Mucosa of rectum (tissue), 2 donors: ENCODE measurements at regions not wholly inside any gene's neighbourhood (a gene's known extent, or its start where the extent isn't known, plus 50 kb on each side); places are given as distances from the start of the nearest gene placed in this dataset.
A peak's percentile ranks its signal among the peaks of the same experiment; 100 is the strongest.

ENCODE experiments used
- H3K27ac ChIP-seq, 2 donors: one replicate each; pipeline ENCODE4 v1.7.0; 2013; ENCODE audit warnings: inconsistent platforms in 2 of 2, low read depth in 2 of 2, low read length in 2 of 2
- H3K27me3 ChIP-seq, 2 donors: one replicate each; pipeline ENCODE4 v1.7.0; 2013; ENCODE audit warnings: low read length in 2 of 2; ENCODE audit not compliant: control insufficient read depth in 2 of 2, insufficient read depth in 2 of 2
- H3K36me3 ChIP-seq, 2 donors: one replicate each; pipeline ENCODE4 v1.7.0; 2013; ENCODE audit warnings: low read length in 2 of 2; ENCODE audit not compliant: control insufficient read depth in 2 of 2, insufficient read depth in 2 of 2
- H3K4me1 ChIP-seq, 2 donors: one replicate each; pipeline ENCODE4 v1.7.0; 2013; ENCODE audit warnings: low read length in 2 of 2, mild to moderate bottlenecking in 1 of 2; ENCODE audit not compliant: control insufficient read depth in 2 of 2, insufficient read depth in 2 of 2
- H3K4me3 ChIP-seq, 2 donors: one replicate each; pipeline ENCODE4 v1.7.0; 2013; ENCODE audit warnings: low read length in 2 of 2
- H3K9ac ChIP-seq, 2 donors: one replicate each; pipeline ENCODE4 v1.7.0; 2013; ENCODE audit warnings: low read length in 2 of 2, low read depth in 1 of 2, mild to moderate bottlenecking in 1 of 2
- H3K9me3 ChIP-seq, 2 donors: one replicate each; pipeline ENCODE4 v1.7.0; 2013; ENCODE audit warnings: low read length in 2 of 2; ENCODE audit not compliant: control insufficient read depth in 2 of 2
- donor health status: healthy.
- donor health status: Normal muscosa, but diverticular disease.

DNA sequence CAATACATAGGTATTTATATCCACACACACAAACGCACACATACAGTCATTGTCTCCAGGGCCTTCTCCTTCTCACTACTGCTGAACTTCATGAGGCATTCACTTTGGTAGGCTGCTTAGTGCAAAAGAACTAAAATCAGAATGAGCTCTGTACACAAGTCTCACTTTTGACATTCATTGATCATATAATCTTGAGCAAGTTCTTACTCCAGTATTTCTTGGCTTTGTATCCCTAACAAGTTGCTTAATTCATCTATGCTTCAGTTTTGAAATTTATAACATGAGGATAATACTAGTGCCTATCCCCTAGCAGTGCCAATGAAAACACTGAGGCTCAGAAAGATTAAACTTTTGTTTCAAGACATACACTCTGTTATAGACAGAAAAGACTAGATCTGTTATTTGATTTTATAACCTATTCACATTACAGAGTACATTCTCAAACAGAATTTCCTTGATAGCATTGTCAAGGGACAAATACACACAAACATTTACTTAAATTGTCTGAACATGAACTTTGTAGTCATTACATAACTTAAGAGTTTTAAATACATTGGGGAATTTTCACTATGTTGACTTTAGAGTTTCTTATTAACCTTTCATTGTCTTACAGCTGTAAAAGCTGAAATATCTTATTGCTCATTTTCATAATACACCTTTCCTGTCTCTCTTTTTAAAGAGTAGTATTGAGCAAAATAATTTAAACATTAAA is 55.0 kb upstream of the SI start:
- Histone ChIP-seq H3K27ac (peak overlapping the region in 1 of 2 donors; percentile 27), H3K9ac (no peak overlapping the region), H3K27me3 (no peaks in the 10 kb centered on the region), H3K4me1 (peaks cover 8 to 9% of the 10 kb centered on the region in 2 donors), H3K36me3 (no peaks in the 10 kb centered on the region), H3K4me3 (peak overlapping the region; percentile 1 to 10), H3K9me3 (no peaks in the 10 kb centered on the region)

DNA sequence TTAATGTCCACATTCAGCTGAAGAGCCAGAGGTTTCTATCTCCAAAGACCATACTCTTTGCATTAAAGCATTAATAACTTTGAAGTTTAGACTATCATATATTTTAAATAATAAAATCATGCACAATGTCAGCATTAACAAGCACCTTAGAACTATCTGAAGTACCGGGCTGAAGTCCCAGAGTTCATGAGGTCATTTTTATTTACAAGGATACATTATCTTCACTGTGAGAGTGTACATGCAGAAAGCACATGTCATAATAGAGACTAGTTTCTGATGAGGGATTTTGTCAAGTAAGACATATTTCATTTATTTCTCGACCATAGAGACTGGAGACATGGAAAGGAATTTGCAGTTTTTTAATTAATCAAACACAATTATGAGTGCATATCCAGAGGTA is 52.4 kb upstream of the SI start:
- H3K9me3 ChIP-seq: no peaks in the 10 kb centered on the region
- no peak overlapping the region for H3K9ac ChIP-seq
- H3K27me3 ChIP-seq: no peaks in the 10 kb centered on the region
- no peak overlapping the region for H3K27ac ChIP-seq
- H3K4me3 ChIP-seq: no peak overlapping the region
- peaks cover 8 to 9% of the 10 kb centered on the region in 2 donors for H3K4me1 ChIP-seq
- no peaks in the 10 kb centered on the region for H3K36me3 ChIP-seq

DNA sequence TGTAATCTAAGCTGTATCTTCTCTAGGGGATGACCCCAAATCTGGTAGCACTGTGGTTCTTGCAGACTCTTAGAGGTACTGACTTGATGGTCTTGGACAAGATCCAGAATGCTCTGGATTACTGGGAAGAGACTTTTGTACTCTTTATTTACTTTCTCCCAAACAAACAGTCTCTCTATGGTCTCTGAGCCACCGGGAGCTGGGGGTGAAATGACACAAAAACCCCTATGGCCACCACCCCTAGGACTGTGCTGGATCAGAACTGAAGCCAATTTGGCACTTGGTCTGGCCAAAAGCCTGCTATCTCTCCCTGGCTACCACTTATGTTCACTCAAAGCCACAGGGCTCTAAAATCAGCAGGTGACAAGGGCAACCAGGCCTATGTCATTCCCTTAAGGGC is 50.2 kb upstream of the SI start:
- Histone ChIP-seq H3K9ac (no peak overlapping the region), H3K4me3 (no peak overlapping the region), H3K27ac (no peak overlapping the region), H3K9me3 (no peaks in the 10 kb centered on the region), H3K4me1 (peaks cover 6 to 8% of the 10 kb centered on the region in 2 donors), H3K27me3 (no peaks in the 10 kb centered on the region), H3K36me3 (no peaks in the 10 kb centered on the region)
